ENCODE measurements at regions not wholly inside any gene's neighbourhood (a gene's known extent, or its start where the extent isn't known, plus 50 kb on each side); places are given as distances from the start of the nearest gene placed in this dataset.
A peak's percentile ranks its signal among the peaks of the same experiment; 100 is the strongest.
"Not testable (repeated sequence)": the region's sequence is repeated elsewhere in the genome, so short reads cannot be mapped to it uniquely, and the experiment has no call there.

DNA sequence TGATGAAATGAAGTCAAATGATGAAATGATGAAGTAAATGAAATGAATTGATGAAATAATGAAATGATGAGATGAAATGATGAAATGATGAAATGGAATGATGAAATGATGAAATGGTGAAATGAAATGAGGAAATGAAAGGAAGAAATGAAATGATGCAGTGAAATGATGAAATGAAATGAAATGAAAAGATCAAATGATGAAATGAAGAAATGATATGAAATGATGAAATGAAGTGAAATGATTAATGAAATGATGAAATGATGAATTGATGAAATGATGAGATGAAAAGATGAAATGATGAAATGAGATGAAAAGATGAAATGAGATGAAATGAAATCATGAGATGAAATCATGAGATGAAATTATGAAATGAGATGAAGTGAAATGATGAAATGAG, 139.2 kb upstream of the ERV3-1 start:
- not testable (repeated sequence) for DNase-seq (ENCODE audit: low read depth)

DNA sequence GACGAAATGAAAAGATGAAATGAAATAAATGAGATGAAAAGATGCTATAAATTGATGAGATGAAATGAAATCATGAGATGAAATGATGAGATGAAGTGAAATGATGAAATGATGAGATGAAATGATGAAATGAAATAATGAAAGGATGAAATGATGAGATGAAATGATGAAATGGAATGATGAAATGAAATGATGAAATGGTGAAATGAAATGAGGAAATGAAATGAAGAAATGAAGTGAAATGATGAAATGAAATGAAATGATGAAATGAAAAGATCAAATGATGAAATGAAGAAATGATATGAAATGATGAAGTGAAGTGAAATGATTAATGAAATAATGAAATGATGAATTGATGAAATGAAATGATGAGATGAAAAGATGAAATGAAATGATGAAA, 138.5 kb upstream of the ERV3-1 start:
- DNase-seq (ENCODE audit: low read depth): not testable (repeated sequence)

DNA sequence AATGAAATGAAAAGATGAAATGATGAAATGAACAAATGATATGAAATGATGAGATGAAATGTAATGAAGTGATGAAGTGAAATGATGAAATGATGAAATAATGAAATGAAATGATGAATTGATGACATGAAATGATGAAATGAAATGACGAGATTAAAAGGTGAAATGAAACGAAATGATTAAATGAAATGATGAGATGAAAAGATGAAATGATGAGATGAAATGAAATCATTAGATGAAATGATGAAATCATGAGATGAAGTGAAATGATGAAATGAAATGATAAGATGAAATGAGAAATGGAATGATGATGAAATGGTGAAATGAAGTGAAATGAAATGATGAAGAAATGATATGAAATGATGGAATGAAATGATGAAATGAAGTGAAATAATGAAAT, 138.1 kb upstream of the ERV3-1 start:
- not testable (repeated sequence) for DNase-seq (ENCODE audit: low read depth)

DNA sequence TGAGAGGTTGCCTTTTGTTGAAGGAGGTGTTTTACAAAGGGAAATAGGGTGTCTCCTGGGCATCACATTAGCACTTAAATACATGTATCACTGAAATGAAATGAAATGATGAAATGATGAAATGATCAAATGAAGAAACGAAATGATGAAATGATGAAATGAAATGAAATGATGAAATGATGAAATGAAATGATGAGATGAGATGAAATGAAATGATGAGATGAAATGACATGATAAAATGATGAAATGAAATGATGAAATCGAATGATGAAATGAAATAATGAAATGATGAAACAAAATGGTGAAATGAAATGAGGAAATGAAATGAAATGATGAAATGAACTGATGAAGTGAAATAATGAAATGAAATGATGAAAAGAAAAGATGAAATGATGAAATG, 137.6 kb upstream of the ERV3-1 start:
- not testable (repeated sequence) for DNase-seq (ENCODE audit: low read depth)

DNA sequence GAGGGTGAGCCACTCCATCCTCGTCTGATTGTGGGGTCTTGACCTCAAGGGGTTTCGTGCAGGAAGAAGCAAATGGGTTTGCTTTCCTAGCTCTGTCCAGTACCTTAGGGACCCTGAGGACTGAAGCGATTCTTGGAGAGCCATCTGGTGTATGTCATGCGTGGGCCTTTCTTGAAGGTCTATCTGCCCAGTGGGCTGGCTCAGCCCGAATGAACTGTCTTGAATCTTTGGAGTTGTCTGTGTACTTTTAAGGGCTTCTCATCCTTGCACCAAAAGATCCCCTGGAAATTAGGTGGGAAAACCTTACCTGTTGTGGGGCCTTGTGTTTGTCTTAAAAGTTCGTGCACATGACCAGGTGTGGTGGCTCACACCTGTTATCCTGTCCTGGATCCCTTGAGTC, 135.4 kb upstream of the ERV3-1 start:
- not testable (repeated sequence) for DNase-seq (ENCODE audit: low read depth)

GRCh38 chr7:65141405-65141778, 134.9 kb upstream of the ERV3-1 start:
- DNase-seq (ENCODE audit: low read depth): not testable (repeated sequence)

DNA sequence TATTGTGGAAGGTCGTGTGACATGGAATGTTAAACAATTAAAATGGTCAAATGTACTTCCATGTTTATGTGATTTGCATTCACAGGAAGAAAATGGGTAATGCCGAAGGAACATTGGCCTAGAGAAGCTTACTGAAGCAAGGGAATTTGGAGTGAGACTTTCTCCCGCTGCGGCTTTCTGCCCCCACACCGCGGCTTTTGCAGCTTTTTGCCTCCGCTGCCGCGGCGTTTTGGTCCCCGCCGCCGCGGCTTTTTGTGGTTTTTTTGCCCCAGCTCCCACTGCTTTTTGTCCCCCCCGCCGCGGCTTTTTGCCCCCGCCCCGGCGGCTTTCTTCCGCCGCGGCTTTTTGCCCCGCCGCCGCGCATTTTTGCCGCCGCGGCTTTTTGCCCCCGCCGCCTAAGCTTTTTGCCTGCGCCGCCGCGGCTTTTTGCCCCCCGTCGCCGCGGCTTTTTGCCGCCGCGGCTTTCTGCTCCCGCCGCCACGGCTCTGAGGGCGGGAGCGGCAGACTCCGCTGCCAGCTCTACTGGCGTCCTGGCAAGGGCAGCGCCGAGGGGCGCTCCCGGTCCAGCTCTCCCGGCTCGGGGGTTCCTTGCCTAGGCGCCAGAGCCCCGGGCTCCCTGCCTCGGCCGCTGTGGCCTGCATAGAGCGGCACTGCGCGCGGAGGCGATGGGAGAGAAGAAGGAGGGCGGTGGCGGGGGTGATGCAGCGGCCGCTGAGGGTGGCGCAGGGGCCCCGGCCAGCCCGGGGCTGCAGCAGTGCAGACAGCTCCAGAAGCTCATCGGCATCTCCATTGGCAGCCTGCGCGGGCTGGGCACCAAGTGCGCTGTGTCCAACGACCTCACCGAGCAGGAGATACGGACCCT, 134.3 kb upstream of the ERV3-1 start:
- DNase-seq (ENCODE audit: low read depth): not testable (repeated sequence)

- DNase-seq (ENCODE audit: low read depth): not testable (repeated sequence)
These were observed 130.4 kb upstream of the ERV3-1 start for GRCh38 chr7:65136850-65137249.

GRCh38 chr7:65133087-65133486, 126.6 kb upstream of the ERV3-1 start:
- DNase-seq (ENCODE audit: low read depth): not testable (repeated sequence)

- not testable (repeated sequence) for DNase-seq (ENCODE audit: low read depth)
These were observed 125.8 kb upstream of the ERV3-1 start for GRCh38 chr7:65132256-65132655.

GRCh38 chr7:65127364-65127763, 120.9 kb upstream of the ERV3-1 start:
- not testable (repeated sequence) for DNase-seq (ENCODE audit: low read depth)

- DNase-seq (ENCODE audit: low read depth): not testable (repeated sequence)
These were observed 118.1 kb upstream of the ERV3-1 start for GRCh38 chr7:65124600-65124999.

- DNase-seq (ENCODE audit: low read depth): not testable (repeated sequence)
These were observed 99.2 kb upstream of the ERV3-1 start for GRCh38 chr7:65105650-65106203.

- DNase-seq (ENCODE audit: low read depth): not testable (repeated sequence)
These were observed 94.0 kb upstream of the ERV3-1 start for GRCh38 chr7:65100499-65100898.

DNA sequence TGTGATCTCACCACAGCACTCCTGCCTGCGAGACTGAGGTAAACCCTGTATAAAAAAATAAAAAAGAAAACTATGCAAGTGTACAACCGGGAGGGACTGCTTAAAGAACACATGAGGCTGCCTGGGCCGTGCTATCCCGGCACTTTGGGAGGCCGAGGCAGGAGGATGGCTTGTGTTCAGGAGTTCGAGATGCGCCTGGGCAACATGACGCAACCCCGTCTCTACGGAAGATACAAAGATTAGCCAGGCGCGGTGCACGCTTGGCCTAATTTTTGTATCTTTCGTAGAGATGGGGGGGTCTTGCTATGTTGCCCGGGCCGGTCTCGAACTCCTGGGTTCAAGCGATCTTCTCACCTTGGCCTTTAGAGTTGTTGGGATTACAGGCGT, 75.2 kb upstream of the ERV3-1 start:
- not testable (repeated sequence) for DNase-seq (ENCODE audit: low read depth)

DNA sequence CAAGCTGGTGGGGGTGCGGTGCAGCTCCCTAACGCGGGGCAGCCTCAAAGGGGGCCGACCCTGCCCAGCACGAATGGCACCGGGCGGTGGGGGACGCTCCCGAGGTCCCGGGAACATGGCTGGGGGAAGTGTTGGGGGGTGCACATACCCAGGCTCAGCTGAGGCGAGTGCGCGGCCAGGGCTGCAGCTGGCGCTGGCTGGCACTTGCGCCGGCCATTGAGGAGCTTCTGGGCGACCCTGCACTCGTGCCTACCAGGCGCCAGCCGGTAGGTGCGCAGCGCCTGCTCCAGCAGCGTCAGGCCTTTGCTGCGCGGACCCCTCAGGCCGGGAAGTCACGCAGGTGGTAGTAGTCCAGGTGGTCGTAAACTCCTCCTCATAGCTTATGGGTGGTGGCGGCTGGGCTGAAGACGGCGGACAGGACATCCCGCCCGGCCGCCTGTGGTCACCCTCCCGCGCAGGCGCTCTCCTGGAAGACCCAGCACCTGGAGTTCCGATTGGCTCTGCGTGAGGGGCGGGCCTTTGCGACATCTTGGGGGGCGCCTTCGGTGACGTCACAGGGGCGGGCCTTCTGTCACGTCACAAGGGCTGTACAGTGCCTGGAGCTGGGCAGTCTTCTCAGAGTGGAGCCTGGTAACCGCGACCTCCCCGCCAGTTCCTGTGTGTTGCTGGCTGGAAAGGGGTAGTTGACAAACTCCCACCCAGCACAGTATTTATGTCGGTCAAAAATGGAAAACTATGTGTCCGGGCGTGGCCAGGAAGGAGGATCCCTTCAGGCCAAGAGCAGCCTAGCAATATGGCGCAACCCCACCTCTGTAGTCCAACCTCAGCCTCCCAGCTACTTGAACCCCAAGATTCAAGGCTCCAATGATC, 74.5 kb upstream of the ERV3-1 start:
- DNase-seq (ENCODE audit: low read depth): peak; percentile 78

DNA sequence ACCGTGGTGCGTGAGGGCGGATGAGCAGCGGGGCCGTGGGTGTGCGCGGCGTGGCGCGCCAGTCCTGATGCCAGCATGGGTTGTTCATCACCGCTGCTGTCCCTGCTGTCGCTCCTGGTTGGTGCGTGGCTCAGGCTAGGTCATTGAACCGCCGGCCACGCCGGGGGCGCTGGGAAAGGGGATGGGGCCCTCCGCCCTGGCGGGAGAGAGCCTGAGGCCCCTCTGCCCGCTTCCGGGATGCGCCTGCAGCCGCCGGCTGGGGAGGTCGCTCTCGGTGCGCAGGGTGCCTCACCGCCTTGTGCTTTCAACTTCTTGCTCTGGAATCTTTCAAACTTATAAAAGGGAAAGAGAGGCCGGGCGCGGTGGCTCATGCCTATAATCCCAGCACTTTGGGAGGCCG, 68.5 kb upstream of the ERV3-1 start:
- not testable (repeated sequence) for DNase-seq (ENCODE audit: low read depth)

DNA sequence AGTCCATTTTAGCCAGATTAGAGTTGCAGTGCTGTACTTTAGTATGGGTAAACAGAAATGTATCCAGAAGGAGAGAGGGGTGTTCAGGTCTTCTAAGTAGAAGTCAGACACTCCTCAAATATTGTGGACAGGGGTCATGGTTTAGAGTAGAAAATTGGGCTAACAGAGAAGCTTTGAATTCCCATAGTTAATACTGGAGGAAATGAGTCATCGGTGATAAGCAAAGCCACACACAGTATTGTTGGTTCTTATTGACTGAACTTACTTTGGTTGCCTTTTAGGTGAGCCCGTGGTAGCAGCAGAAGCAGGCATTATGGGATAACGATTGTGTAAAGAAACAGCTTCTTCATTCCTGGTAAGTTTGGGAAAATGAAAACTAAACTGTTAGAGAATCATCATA, 66.7 kb upstream of the ERV3-1 start:
- not testable (repeated sequence) for DNase-seq (ENCODE audit: low read depth)

- DNase-seq (ENCODE audit: low read depth): not testable (repeated sequence)
These were observed 65.5 kb upstream of the ERV3-1 start for GRCh38 chr7:65071854-65072431.

DNA sequence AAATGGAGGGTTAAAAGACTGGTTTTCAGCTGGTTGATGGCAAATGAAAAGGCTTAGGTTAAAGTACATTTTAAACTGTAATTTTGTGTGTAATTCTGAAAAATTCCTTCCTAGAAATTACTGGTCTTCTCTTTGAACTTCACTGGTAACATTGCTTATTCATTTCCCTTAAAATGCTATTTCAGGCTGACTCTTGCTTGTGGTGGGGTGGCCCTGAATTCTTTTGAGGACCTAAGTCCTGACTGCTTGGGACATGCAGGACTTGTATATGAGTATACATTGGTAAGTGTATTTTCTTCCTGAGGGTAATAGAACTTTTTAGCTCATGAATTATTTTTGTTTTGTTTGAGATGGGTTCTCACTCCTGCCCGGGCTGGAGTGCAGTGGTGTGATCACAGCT, 63.0 kb upstream of the ERV3-1 start:
- DNase-seq (ENCODE audit: low read depth): not testable (repeated sequence)

DNA sequence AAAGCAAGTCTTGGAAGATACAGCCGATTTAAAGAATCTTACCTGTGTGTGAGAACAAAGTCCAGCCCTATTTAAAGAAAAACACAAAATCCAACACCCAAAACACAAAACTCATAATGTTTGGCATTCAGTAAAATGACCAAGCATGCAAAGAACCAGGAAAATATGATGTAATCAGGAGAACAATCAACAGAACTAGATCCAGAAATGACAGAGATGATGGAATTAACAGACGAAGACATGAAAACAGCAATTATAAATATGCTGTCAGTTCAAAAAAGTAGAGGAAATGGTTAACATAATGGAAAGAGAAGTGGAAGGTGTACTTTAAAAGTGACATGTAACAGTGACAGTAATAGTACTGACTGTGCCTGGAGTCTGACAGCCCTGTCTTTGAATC, 56.1 kb upstream of the ERV3-1 start:
- not testable (repeated sequence) for DNase-seq (ENCODE audit: low read depth)

DNA sequence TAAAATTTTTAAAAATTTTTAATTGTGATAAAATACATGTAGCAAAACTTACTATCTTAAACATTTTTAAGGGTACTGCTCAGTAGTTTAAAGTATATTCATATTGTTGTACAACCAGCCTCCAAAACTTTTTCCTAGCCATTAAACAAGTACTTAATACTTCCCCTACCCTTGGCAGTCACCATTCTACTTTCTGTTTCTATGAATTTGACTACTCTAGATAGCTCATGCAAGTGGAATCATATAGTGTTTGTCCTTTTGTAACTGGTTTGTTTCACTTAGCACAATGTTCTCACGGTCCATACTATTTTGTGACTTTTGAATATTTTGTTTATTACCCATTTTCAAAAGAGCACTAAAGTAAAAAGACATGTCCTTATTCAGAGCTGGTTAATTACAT, 52.8 kb upstream of the ERV3-1 start:
- DNase-seq (ENCODE audit: low read depth): not testable (repeated sequence)

Data from renal cortical epithelial cell (primary cell).